ENCODE measurements at regions not wholly inside any gene's neighbourhood (a gene's known extent, or its start where the extent isn't known, plus 50 kb on each side); places are given as distances from the start of the nearest gene placed in this dataset.

DNA sequence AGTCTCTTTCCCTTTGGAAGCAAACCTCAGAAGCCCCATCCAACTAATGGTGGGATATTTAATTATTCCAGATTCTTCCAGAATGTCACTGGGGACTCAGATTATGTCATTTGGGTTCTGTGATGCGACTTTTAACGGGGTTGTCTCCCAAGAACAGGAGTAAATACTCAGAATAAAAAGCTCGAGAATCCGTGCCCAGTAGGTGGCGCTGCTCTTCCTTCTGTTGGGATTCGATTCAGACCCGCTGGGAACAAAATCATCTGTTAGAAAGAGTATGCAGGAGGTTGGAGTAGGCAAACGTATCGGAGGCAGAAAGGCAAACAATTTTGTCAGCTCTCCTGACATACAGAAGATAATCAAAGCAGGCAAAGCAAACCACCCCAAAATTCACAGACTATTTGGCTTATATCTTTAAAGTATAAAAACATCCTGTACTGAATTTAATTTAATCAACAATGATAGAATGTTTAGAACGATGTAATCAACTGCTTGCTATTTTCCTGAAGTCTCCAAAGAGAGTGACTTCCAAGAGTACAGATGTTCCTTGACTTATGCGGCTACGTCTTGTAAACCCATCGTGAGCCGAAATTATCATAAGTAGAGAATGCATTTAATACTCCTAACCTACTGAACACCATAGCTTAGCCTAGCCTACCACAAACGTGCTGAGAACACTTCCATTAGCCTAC, 169.8 kb upstream of the RAI14 start:
- peak; percentile 79 for DNase-seq (ENCODE audit: low read depth)

DNA sequence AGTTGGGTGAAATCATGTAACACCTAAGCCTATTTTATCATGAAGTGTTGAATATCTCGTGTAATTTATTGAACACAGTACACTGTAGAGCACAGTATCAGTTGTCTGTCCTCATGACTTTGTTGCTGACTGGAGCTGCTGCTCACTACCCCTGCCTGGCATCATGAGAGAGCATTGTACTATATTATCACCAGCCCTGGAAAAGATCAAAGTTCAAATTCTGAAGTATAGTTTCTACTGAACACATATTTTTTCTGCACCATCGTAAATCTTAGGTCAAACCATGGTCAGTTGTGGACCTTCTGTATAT, 169.3 kb upstream of the RAI14 start:
- DNase-seq (ENCODE audit: low read depth), result no peak

DNA sequence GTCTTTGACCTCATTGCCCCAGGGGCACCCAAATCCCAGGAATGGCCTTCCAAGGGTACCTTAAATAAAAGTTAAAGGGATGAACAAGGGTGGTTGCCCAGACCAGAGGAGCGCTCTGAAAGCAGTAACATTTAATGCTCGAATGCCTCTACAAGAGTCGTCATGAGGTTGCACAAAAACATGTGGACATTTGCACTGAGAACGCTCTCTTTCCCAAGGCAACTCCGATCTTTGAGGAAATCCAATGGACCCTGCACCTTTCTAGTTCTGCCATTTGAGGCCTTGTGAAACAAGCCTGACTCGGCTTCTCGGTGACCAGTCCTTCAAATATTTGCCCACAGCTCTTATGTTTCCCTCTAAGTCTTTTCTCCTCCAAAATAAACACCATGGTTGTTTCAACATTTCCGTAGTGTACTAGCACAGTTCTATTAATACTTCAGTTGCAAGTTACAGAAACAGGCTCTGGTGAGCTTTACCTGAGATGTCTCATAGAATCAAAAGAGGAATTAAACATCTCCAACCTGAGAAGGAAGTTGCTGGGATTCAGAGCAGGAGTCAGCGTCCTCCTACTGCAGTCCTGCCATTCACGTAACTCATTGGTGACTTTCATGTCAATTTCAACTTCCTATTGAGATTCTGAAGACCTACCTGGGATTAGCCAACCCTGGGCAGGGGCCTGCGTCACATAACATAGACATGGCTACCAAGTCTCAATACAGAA, 168.8 kb upstream of the RAI14 start:
- peak; percentile 92 for DNase-seq (ENCODE audit: low read depth)

DNA sequence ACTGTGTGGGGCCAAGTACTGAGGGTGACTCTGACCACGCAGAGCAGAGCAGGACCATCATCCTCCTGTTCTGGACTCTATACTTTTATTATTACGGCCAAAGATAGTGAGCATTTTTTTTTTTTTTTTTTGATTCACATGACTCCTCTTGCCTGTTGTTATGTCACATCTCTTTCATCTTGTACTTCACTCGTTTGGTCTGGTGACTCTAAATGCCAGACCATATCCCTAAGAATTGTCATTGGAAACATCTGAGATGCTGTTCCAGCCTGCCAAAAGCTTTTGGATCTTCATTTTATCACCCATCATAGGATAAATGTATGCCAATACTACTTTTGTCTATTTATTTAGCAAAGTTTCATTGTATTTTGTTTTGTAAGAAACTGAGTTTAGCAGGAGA, 168.2 kb upstream of the RAI14 start:
- DNase-seq (ENCODE audit: low read depth), result no peak

DNA sequence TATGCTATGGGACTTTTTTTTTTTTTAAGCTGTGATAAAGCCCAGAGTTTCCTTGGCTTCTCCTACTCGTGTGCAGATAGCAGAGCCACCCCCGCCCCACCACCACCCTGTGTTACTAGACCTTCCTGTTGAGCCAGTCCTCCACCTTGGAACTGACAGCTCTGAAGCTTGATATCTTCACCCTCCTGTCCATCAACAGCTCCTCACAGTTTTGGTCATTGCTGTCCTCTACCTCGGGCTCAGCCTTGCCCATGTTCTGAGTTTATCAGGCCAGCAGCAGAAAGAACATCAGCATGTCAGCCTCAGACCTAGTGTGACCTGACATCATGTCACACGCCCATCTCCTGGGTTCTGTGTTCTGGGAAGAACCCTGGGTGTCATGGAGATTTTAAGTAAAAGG, 167.1 kb upstream of the RAI14 start:
- no peak for DNase-seq (ENCODE audit: low read depth)

DNA sequence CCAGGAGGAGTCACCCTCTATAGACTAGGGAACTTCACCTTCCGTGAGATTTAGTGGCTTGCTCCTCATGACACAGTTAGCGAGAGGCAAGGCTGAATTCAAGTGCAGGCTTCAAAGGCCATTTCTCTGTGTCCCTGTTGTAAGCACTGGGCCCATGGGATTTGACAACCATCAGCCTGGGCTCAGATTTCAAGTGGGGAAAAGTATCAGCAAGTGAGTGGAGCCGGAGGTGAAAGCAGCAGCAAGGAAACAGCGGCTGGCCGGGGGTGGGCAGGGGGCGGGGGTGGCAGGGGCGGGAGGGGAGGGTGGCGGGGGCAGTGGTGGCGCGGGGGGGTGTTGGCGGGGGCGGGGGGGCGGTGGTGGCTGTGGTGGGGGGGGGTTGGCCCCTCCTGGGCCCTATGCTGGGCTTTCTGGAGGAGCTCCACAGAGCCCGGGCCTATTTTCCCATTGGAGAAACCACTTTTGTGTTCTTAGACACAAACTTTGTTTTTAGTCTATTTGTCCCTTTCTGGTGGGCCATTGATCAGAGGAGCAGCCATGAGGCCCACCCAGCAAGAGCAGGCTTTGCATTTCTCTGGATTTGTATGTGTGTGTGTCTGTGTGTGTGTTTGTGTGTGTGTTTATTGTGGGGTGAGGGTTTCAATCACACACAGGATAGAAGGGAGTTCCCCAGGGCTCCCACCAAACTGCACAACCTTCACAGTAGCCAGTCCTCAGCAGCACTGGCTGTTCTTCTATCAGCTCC, 165.4 kb upstream of the RAI14 start:
- no peak for DNase-seq (ENCODE audit: low read depth)

DNA sequence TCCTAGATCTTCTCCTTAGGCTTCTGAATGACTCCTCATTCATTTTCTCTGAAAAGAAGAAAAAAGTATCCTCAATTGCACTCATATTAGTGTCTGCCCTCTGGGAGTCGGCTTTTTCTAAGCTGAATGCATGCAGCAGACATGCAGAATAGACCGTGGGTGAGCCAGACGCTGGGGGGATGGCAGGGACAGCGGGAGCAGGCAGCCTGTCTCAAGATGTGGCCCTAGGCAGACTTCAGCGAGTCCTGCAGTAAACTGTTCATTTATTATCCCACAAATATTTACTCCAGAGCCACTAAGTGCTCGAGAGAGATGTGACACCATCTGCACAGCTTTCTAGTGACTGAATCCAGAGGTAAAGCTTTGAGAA, 164.9 kb upstream of the RAI14 start:
- DNase-seq (ENCODE audit: low read depth), result no peak

DNA sequence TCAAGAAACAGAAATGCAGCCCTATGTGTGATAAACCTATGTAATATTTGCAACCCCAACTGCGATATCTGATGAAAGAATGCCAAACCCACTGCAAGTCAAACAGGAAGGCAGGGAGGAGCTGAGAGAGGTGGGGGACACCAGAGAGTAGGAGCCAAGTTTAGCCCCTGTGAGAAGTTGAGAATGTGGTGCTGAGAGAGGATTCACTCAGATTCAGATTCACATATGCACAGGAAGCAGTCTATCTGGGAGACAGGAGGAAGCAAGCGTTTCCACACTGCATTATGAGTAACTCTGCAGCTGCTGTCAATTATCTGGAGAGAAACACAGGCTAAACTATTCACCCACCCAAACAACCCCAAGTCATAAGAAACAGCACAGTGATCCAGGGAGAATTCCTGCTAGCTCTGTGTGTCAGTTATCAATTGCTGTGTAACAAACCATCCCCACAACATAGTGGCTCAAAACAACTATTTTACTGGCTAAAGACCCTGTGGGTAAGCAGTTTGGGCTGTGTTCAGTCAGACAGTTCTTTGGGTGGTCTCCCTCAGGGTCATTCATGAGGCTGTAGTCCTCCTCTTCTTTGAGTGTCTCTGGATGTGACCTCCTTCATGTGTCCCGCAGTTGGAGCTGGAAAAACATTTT, 161.9 kb upstream of the RAI14 start:
- DNase-seq (ENCODE audit: low read depth), result peak; percentile 56

DNA sequence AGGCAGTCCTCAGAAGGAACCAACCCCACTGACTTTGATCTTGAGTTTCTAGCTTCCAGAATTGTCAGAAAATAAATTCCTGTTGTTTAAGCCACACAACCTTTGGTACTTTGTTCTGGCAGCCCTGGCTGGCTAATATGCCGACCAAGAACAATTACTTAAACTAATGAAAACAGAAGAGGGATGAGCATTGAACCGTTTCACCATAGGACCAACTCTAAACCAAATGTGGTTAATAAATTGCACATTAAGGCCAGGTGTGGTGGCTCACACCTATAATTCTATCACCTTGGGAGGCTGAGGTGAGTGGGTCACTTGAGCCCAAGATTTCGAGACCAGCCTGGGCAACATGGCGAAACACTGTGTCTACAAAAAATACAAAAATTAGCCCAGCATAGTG, 160.9 kb upstream of the RAI14 start:
- DNase-seq (ENCODE audit: low read depth), result no peak

DNA sequence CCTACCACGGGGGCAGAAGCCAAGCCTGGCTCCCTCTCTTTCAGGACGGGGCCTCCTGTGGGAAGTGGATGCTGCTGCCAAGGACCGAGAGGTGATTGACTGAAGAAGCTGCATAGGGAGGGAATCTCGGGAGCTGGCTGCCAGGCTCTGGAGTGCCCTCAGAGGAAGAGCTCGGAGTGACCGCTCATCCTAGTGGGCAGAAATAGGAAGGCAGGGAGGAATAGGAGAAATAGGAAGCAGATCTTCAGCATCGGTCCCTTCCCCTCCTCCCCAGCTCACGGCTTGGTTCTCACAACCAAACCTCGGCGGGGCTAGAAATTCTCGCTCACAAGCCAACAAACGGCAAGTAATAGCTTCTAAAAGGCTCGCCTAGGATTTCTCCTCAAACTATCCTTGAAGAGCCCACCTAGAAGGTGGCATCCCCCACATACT, 159.9 kb upstream of the RAI14 start:
- no peak for DNase-seq (ENCODE audit: low read depth)

DNA sequence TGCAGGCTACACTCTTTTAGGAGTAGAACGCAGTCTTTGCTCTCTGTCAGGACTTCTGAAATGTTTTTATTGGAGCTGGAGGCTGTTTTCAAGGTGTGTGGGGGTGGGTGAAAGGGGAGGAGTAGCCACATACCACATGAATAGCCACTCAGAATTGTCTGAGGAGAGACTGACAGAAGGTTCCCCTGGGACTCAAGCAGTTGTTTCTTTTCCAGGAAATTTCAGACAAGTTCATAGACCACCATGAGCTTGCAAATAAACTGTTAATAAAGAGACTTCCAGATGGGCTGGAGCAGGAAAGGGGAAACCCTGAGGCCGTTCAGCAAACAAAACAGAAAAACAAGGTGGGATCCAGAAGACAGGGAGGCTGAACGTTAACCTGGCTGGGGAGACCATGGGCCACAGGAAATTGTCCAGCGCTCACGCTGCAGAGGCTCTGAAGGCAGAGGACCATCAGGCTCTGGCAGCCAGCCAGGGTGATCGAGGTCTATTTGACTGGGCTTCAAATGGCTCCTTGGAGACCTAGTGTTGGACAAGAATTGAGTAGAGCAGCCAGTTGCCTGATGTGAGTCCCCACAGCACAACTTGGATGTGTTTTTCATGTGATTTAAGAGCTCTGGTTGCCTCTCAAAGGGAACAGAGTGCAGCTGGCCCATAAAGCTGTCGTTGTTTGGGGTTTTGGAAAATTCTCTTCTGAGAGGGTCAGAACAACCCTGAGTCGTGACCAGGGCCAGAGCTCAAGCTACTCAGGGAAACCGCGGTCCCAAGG, 159.2 kb upstream of the RAI14 start:
- DNase-seq (ENCODE audit: low read depth), result no peak

DNA sequence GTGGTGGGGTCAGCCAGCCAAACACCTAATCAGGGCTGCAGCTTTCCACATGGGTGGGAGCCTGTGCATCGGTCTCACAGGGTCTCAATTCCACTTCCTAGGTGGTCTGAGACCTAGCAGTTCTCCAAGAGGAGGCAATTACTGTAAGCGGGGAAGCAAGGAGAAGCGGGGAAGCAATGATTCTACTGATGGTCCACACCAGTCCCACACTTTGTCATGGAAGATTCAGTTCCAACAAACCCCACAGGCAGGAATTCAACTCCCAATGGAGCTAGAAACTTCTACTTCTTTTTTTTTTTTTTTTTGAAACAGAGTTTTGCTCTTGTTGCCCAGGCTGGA, 158.7 kb upstream of the RAI14 start:
- DNase-seq (ENCODE audit: low read depth), result no peak

DNA sequence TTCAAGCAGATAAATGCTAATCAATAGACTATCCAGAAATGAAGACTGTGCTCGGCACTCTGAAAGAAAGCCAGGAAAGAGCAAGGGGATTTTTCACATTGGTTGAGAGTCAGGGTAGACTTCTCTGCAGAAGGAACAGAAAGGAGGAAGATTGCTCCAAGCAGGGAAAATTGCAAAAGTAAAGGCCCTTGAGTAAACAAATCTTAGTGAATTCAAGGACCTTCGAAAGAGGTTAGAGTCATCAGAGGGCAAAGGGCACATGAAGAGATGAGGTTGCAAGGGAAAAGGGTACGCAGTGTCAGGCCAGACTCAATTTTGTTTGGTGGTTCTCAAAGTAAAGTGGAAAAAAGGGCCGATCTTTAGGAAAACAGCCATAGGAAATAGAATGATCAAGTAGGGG, 157.6 kb upstream of the RAI14 start:
- no peak for DNase-seq (ENCODE audit: low read depth)

DNA sequence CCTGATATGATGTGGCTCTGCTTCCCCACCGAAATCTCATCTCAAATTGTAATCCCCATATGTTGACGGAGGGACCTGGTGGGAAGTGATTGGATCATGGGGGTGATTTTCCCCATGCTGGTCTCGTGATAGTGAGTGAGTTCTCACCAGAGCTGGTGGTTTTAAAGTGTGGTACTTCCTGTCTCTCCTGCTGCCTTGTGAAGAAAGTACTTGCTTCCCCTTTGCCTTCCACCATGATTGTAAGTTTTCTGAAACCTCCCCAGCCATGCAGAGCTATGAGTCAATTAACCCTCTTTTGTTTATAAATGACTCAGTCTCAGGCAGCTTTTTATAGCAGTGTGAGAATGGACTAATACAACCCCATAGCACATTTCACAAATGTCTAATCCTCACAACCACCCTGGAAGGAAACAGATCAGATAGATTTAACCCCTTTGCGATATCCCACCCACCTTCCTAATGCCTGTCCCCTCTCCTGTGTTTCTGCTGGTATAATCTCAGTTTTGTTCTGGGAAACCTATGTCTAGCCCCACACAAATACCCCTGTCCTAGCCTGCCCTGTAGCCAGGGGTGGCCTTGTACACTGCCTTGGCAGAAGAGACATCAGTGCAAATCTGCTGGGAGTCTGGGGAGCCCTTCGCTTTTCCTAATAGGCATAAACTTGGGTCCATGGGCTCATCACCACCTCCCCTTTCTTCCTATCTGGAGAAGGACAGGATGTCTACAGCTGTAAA, 157.0 kb upstream of the RAI14 start:
- peak; percentile 87 for DNase-seq (ENCODE audit: low read depth)

DNA sequence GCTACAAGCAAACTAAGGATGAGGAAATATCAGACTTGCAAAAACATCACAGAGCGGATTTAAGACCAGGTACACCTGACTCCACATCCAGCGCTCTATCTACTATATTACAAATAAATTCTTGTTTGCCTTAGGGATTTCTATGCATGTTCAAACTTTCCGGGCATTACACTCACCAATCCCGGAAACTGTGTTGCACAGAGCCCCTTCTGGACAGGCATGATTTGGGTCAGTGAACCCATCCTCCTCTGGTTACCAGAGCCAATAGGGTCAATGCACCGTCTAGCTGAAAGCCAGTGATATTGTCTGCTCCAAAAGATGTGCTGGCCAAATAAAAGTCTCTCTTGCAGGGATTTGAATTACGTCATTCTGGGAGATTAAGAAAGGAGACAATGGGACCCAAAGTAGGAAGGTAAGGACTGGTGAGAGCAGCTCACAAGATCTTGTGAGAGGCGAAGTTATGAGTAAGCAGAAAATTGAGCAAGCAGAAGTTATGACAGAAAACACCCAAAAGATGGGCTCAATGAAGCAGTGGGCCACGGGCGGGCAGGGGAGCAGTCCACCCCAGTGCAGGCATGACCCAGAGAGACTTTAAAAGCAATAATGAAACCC, 155.8 kb upstream of the RAI14 start:
- DNase-seq (ENCODE audit: low read depth), result peak; percentile 55

DNA sequence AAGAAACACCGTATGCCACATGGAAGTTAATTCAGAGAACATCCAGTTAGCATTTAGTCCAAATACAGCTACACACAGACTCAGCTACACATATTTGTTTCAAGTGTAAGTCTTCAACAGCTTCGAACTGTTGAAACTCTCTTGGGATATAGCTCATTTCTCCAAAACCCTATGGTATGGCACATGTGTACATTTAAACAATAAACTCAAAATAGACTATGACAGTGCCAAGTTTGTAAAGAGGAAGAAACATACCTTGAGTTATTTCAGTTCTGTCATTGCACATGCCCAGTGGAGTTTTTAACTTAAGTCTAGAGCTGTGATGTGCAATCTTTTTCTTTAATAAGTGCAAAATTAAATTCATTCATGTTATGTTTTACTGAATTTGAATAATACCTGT, 155.1 kb upstream of the RAI14 start:
- DNase-seq (ENCODE audit: low read depth), result no peak

DNA sequence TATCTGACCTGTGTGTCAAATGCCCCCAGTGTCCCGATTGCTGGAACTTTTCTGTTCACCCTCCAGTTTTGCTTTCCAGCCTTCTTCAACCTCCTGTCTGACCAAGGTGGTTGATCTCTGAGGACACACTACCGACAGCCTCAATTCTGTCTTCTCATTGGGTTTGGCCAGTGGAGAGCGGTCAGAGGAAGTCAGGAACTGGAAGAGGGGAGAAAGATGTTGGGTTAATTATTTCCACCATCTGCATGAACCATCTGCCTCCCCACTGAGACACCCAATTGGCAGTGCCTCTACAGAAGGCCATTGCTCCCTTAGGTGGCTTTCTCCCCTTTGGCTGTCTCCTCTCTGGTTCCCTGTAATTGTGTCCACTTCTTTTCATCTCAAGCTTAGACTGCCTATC, 154.3 kb upstream of the RAI14 start:
- no peak for DNase-seq (ENCODE audit: low read depth)

DNA sequence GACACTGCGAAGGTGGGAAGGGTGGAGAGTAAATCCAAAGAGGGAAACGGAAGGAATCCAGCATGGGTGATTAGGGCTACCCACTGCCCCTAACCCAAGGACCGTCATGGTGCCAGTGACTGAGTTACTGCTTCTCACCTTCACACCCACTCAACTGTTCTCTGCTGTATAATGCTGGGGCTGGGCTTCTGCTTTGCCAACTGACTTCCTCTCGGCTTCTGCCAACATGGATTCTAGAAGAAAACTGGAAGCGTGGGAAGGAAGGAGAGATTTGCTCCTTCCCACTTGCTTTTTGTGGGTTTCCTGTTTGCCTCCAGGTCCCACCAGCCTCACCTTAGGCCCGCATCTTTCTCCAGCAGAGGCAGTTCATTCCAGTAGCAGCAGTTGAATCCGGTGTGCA, 153.5 kb upstream of the RAI14 start:
- DNase-seq (ENCODE audit: low read depth), result no peak

DNA sequence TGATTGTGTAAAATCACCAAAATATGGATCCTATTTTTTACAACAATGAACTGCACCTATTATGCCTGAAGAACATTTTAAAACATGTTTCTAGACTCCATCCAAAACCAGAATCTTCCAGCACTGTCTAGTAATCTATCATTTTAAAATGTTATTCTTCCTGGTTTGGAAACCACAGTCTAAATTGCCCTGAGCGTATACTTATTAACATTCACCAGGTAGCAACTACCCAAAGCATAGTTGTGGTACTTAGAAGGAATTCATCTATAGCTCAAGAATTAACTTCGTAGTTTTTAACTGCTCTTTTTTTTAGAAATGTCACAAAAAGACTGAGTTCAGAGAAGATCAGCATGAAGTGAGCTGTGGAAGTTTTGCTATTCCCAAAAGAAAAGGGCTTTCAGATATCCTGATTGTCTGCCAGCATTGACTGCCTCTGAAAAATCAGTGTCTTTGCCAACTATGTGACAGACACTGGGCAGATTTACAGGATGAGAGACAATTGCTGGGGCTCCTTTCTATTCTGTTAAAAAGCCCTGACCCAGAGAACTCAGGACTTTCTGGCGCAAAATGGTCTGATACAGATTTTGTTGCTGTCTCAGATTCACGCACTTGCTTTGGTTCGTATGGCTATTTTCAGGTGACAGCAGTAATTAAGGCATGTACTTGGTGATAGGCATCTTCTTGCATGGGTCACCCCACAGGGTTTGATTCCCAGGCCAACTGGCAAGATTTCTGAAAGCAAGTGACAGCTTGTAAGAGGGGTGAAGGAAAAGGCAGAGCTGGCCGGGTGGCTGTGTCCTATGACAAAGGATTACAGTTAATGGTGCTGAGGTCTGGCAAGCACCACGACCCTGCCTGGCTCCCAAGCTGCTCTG, 152.5 kb upstream of the RAI14 start:
- no peak for DNase-seq (ENCODE audit: low read depth)

DNA sequence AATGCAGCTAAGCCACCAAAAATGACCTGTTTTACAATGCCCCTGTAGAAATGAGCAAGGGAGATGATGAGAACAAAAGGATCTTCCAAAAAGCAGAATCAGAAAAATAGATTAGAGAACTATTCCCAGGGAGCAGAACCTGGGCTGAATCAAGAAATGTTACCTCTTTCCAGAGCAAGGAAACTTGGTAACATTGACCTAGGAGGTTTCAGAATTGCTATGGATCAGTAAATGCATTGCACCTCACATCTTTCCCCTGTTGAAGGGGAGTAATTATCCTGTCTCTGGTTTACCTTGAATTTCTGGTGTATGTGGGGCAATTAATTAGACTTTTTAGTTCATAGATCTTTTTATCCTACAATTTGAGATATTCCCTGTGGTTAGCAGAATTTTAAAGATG, 151.2 kb upstream of the RAI14 start:
- no peak for DNase-seq (ENCODE audit: low read depth)

Data from amniotic epithelial cell (primary cell).